Fibroblast of pulmonary artery (primary cell): ENCODE measurements at regions not wholly inside any gene's neighbourhood (a gene's known extent, or its start where the extent isn't known, plus 50 kb on each side); places are given as distances from the start of the nearest gene placed in this dataset.

Source experiments
- DNase-seq: peaks from one replicate; pipeline ENCODE4 v3.0.0-alpha.2; 2010; ENCODE audit warnings: low read depth
- H3K4me3 ChIP-seq: replicated peaks from 2 replicates; pipeline ENCODE4 v1.5.1; 2011; ENCODE audit warnings: low read depth, mild to moderate bottlenecking, control low read depth, low read length, moderate library complexity
- CTCF ChIP-seq: IDR thresholded peaks from 2 replicates; pipeline ENCODE4 v1.5.1; 2011; ENCODE audit warnings: mild to moderate bottlenecking, control low read depth, low read length, inconsistent platforms; ENCODE audit errors: missing control alignments

- TF ChIP-seq CTCF: no peak
- DNase-seq: no peak
- H3K4me3 ChIP-seq: no peak overlapping the region
Observed at GRCh38 chr11:96708219-96708878, 318.5 kb downstream of the JRKL start.

GRCh38 chr11:96713301-96713700 is 323.5 kb downstream of the JRKL start:
- TF ChIP-seq CTCF: no peak
- no peak overlapping the region for H3K4me3 ChIP-seq
- no peak for DNase-seq

- H3K4me3 ChIP-seq: no peak overlapping the region
- DNase-seq: no peak
- TF ChIP-seq CTCF: no peak
Observed at GRCh38 chr11:96714689-96715088, 324.9 kb downstream of the JRKL start.

- TF ChIP-seq CTCF: no peak
- H3K4me3 ChIP-seq: no peak overlapping the region
- peak; percentile 6 for DNase-seq
Observed at GRCh38 chr11:96715208-96715607, 325.4 kb downstream of the JRKL start.

- H3K4me3 ChIP-seq: no peak overlapping the region
- peak; percentile 2 for DNase-seq
- no peak for TF ChIP-seq CTCF
Observed at GRCh38 chr11:96736601-96737000, 346.8 kb downstream of the JRKL start.

- TF ChIP-seq CTCF: no peak
- no peak overlapping the region for H3K4me3 ChIP-seq
- DNase-seq: no peak
Observed at GRCh38 chr11:96738311-96738710, 348.5 kb downstream of the JRKL start.

- no peak overlapping the region for H3K4me3 ChIP-seq
- TF ChIP-seq CTCF: no peak
- peak; percentile 35 for DNase-seq
Observed at GRCh38 chr11:96741068-96741467, 351.3 kb downstream of the JRKL start.
